HEK293T (cell line): ENCODE measurements at regions not wholly inside any gene's neighbourhood (a gene's known extent, or its start where the extent isn't known, plus 50 kb on each side); places are given as distances from the start of the nearest gene placed in this dataset.

Experiments used
- CTCF ChIA-PET: fragments of 350-600 bp; formaldehyde crosslinking; extraction: SDS; loops from one replicate; lab custom pipeline; 2021; ENCODE audit warnings: antibody characterized with exemption, inconsistent platforms; lab: Yijun Ruan, JAX
- POLR2A ChIA-PET: fragments of 350-600 bp; formaldehyde crosslinking; extraction: SDS; loops from one replicate; lab custom pipeline; 2020; ENCODE audit warnings: antibody characterized with exemption, inconsistent platforms; lab: Yijun Ruan, JAX
- DNase-seq: peaks from one replicate; pipeline ENCODE4 v3.0.0; 2012; ENCODE audit warnings: mixed read lengths; ENCODE audit errors: extremely low spot score
- ARNT ChIP-seq: fragments of 450-650 bp; IDR thresholded peaks from 2 replicates; pipeline ENCODE4 v1.6.1; 2017; ENCODE audit warnings: mild to moderate bottlenecking
- BHLHE40 ChIP-seq: fragments of 450-650 bp; IDR thresholded peaks from 2 replicates; pipeline ENCODE4 v1.6.1; 2016; ENCODE audit warnings: mild to moderate bottlenecking, moderate library complexity, borderline replicate concordance
- CTBP1 ChIP-seq: fragments of 450-650 bp; IDR thresholded peaks from 2 replicates; pipeline ENCODE4 v1.6.1; 2016; ENCODE audit warnings: borderline replicate concordance
- ELF4 ChIP-seq: fragments of 450-650 bp; IDR thresholded peaks from 2 replicates; pipeline ENCODE4 v1.6.1; 2017; ENCODE audit warnings: antibody characterized with exemption
- FOXA1 ChIP-seq: fragments of 450-650 bp; IDR thresholded peaks from 2 replicates; pipeline ENCODE4 v1.6.1; 2016; ENCODE audit warnings: mild to moderate bottlenecking
- FOXK2 ChIP-seq: fragments of 450-650 bp; IDR thresholded peaks from 2 replicates; pipeline ENCODE4 v1.6.1; 2016; ENCODE audit warnings: mild to moderate bottlenecking
- FOXM1 ChIP-seq: fragments of 450-650 bp; IDR thresholded peaks from 2 replicates; pipeline ENCODE4 v1.6.1; 2017; ENCODE audit warnings: mild to moderate bottlenecking, borderline replicate concordance
- HDGF ChIP-seq: fragments of 450-650 bp; IDR thresholded peaks from 2 replicates; pipeline ENCODE4 v1.6.1; 2017; ENCODE audit warnings: antibody characterized with exemption, borderline replicate concordance
- L3MBTL2 ChIP-seq: fragments of 450-650 bp; conservative IDR thresholded peaks from 2 replicates; pipeline ENCODE4 v1.6.1; 2016; ENCODE audit warnings: mild to moderate bottlenecking
- LEF1 ChIP-seq: fragments of 450-650 bp; IDR thresholded peaks from 2 replicates; pipeline ENCODE4 v1.6.1; 2017; ENCODE audit warnings: mild to moderate bottlenecking, borderline replicate concordance
- NFRKB ChIP-seq: fragments of 450-650 bp; IDR thresholded peaks from 2 replicates; pipeline ENCODE4 v1.6.1; 2016; ENCODE audit warnings: mild to moderate bottlenecking, moderate library complexity
- SP1 ChIP-seq: fragments of 450-650 bp; IDR thresholded peaks from 2 replicates; pipeline ENCODE4 v1.6.1; 2017
- SUZ12 ChIP-seq: fragments of 450-650 bp; IDR thresholded peaks from 2 replicates; pipeline ENCODE4 v1.6.1; 2016; ENCODE audit warnings: mild to moderate bottlenecking
- TARDBP ChIP-seq: fragments of 450-650 bp; IDR thresholded peaks from 2 replicates; pipeline ENCODE4 v1.6.1; 2016
- ZNF384 ChIP-seq: fragments of 450-650 bp; IDR thresholded peaks from 2 replicates; pipeline ENCODE4 v1.6.1; 2016
- TF ChIP-seq, protein P1 (sequence below): fragments of 450-650 bp; IDR thresholded peaks from 2 replicates; pipeline ENCODE4 v1.6.1; 2016

DNA sequence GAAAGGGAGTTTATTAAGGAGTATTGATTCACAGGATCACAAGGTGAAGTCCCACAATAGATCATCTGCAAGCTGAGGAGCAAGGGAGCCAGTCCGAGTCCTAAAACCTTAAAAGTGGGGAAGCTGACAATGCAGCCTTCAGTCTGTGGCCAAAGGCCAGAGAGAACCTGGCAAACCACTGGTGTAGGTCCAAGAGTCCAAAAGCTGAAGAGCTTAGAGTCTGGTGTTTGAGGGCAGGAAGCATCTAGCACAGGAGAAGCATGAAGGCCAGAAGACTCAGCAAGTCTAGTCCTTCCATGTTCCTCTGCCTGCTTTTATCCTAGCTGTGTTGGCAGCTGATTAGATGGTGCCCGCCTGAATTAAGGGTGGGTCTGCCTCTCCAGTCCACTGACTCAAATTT, 193.0 kb downstream of the KIF2B start:
- POLR2A ChIA-PET = no interaction called here
- CTCF ChIA-PET = no interaction called here
- no peak for DNase-seq
- no peak for TF ChIP-seq ELF4

DNA sequence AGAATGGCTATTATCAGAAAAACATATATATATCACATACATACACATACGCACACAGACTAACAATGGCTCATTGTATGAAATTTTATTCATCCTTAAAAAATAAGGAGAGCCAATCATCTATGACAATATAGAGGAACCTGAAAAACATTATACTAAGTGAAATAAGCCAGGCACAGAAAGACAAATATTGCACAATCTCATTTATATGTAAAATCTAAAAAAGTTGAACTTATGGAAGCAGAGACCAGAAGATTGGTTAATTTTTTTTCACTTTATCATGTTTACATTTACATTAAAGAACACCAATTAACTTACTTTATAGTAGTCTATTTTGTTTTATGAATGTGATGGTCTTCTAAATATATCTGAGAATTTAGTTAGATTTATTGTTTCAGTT, 198.7 kb downstream of the KIF2B start:
- ChIA-PET POLR2A (no interaction called here), CTCF (no interaction called here)
- TF ChIP-seq ZNF384 (no peak), HDGF (no peak), TARDBP (no peak), CTBP1 (no peak), LEF1 (no peak), NFRKB (no peak), L3MBTL2 (no peak), SP1 (no peak), ARNT (no peak), FOXM1 (no peak), FOXA1 (no peak), FOXK2 (no peak)
- DNase-seq = no peak

DNA sequence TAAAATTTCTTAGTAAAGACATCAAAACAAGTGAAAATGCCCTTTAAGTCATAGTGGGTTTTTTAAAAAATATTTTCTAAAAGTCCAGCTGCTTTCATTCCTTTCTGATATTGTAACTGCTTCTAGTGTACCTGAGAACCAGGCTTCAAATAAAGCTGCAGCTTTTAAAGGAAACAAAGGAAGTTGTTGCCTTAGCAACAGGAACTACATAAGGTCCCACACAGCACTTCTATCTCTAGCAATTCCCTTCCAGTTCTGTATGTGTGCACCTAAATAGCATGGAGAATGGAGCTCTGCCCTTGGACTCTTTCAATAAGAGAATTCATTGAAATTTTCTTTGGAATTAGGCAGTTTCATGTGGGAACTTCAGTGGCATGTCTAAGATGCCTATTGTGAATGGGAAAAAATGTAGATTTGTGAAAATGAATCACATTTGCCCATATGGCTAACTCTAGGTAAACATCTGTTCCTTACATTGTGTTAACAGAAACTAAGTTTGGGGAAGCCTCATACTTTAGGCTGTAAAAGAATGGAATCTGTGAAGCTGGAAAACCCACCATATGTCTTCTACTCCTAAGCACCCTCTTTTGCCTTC, 206.4 kb downstream of the KIF2B start:
- no peak for DNase-seq
- ChIA-PET CTCF (no interaction called here), POLR2A (no interaction called here)
- TF ChIP-seq SP1 (no peak), SUZ12 (no peak)

DNA sequence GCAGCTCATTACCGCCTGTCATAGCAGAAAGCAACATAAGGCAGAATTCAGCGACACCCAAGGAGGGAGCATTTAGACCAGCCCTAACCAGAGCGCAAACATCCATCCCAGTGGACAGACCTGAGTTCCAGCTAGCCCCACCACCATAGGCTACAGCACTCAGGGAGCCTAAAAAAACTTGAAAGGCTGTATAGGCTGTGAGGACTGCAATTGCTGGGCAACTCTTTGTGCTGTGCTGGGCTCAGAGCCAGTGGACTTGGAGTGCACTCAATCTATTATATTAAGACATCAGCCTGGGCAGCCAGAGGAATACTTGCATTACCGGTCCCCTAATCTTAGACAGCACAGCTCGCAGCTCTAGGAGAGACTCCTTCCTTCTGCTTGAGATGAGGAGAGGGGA, 207.3 kb downstream of the KIF2B start:
- POLR2A ChIA-PET = no interaction called here
- no peak for DNase-seq
- CTCF ChIA-PET = no interaction called here
- no peak for TF ChIP-seq SUZ12
- no peak for TF ChIP-seq ARNT
- no peak for TF ChIP-seq LEF1
- TF ChIP-seq NFRKB = no peak
- no peak for TF ChIP-seq BHLHE40
- no peak for TF ChIP-seq ZNF384
- TF ChIP-seq ELF4 = no peak
- no peak for TF ChIP-seq FOXA1
- no peak for TF ChIP-seq HDGF
- TF ChIP-seq TARDBP = no peak
- TF ChIP-seq FOXK2 = no peak

DNA sequence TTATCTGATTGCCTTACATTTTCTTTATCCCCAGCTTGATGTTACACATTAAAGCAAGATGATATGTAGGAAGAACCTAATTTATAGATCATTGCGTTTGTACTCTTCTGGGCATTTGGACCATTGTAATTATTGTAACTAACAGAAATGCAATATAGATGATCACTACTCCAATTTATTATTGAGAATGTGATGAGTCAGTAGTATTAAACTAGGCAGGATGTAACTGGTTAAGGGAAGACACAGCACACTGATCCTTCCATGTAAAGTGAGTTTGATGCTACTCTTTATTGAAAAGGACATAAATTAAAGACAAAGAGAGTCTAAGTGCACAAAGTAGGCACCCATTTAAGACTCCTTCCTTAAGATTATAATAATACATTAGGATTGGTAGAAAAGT, 223.8 kb downstream of the KIF2B start:
- CTCF ChIA-PET = no interaction called here
- DNase-seq = no peak
- POLR2A ChIA-PET = no interaction called here
- TF ChIP-seq NFRKB = no peak
- TF ChIP-seq ARNT = no peak
- TF ChIP-seq FOXA1 = no peak
- no peak for TF ChIP-seq TARDBP
- TF ChIP-seq SP1 = no peak
- TF ChIP-seq LEF1 = no peak
- TF ChIP-seq CTBP1 = no peak
- TF ChIP-seq ZNF384 = no peak
- TF ChIP-seq L3MBTL2 = no peak
- TF ChIP-seq, protein P1, sequence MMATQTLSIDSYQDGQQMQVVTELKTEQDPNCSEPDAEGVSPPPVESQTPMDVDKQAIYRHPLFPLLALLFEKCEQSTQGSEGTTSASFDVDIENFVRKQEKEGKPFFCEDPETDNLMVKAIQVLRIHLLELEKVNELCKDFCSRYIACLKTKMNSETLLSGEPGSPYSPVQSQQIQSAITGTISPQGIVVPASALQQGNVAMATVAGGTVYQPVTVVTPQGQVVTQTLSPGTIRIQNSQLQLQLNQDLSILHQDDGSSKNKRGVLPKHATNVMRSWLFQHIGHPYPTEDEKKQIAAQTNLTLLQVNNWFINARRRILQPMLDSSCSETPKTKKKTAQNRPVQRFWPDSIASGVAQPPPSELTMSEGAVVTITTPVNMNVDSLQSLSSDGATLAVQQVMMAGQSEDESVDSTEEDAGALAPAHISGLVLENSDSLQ = no peak
- no peak for TF ChIP-seq ELF4

DNA sequence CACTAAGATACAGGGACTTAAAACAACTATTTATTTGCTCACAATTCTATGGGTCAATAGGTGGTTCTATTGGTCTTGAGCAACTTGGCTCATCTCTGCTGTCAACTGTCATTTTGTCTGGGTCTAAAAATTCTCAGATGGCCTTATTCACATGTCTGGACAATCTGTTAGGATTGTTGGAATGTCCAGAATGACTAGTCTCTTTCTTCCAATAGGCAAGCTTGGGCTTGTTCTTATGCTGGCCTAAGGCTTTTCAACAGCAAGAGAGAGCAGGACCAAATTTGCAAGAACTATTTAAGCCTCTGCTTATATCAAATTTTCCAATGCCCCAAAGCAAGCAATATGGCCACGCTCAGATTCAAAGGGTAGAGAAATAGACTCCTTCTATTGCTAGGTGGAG, 240.9 kb downstream of the KIF2B start:
- TF ChIP-seq FOXK2 (no peak), LEF1 (no peak), SP1 (no peak), HDGF (no peak), SUZ12 (no peak), FOXM1 (no peak), L3MBTL2 (no peak), BHLHE40 (no peak), ARNT (no peak), FOXA1 (no peak)
- TF ChIP-seq, protein P1 = no peak
- CTCF ChIA-PET = no interaction called here
- POLR2A ChIA-PET = no interaction called here
- no peak for DNase-seq

DNA sequence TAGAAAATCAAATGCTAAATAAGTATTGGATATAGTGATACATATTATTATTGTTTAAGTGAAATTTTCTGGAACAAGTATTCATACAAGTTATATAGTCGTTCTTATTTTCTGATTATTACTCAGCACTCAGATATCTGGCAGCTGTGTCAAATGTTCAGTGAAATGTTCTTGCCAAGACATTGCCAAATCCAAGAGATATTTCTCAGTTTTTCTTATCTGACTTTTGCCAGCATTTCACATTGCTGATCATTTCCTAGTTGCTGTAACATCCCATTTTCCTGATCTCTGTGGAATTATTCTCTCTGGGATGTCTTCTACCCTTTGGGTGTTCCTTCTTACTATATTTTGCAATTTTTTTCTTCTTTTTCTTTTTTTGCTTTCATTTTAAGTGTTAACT, 262.3 kb downstream of the KIF2B start:
- TF ChIP-seq HDGF (no peak), LEF1 (no peak), TARDBP (no peak), CTBP1 (no peak), FOXK2 (no peak), NFRKB (no peak), ARNT (no peak), ELF4 (no peak), BHLHE40 (no peak), ZNF384 (no peak), FOXA1 (no peak), SP1 (no peak), SUZ12 (no peak), L3MBTL2 (no peak)
- TF ChIP-seq, protein P1 = no peak
- no peak for DNase-seq
- POLR2A ChIA-PET = no interaction called here
- CTCF ChIA-PET = no interaction called here
